ENCODE measurements at regions not wholly inside any gene's neighbourhood (a gene's known extent, or its start where the extent isn't known, plus 50 kb on each side); places are given as distances from the start of the nearest gene placed in this dataset.
"Not testable (repeated sequence)": the region's sequence is repeated elsewhere in the genome, so short reads cannot be mapped to it uniquely, and the experiment has no call there.

- DNase-seq (ENCODE audit: low spot score) = no peak
Measured at GRCh38 chr11:133639408-133639807, 107.1 kb upstream of the OPCML start.

GRCh38 chr11:133638921-133639320 lies 106.6 kb upstream of the OPCML start:
- no peak for DNase-seq (ENCODE audit: low spot score)

- DNase-seq (ENCODE audit: low spot score) = no peak
Measured at GRCh38 chr11:133636711-133637355, 104.5 kb upstream of the OPCML start.

GRCh38 chr11:133635244-133635739 lies 103.0 kb upstream of the OPCML start:
- no peak for DNase-seq (ENCODE audit: low spot score)

GRCh38 chr11:133628371-133628770 lies 96.1 kb upstream of the OPCML start:
- not testable (repeated sequence) for DNase-seq (ENCODE audit: low spot score)

GRCh38 chr11:133621611-133622010 lies 89.3 kb upstream of the OPCML start:
- no peak for DNase-seq (ENCODE audit: low spot score)

GRCh38 chr11:133619973-133620372 lies 87.7 kb upstream of the OPCML start:
- no peak for DNase-seq (ENCODE audit: low spot score)

GRCh38 chr11:133619397-133619796 lies 87.1 kb upstream of the OPCML start:
- DNase-seq (ENCODE audit: low spot score) = peak; percentile 22

- no peak for DNase-seq (ENCODE audit: low spot score)
Measured at GRCh38 chr11:133618544-133618943, 86.2 kb upstream of the OPCML start.

- no peak for DNase-seq (ENCODE audit: low spot score)
Measured at GRCh38 chr11:133608496-133608895, 76.2 kb upstream of the OPCML start.

GRCh38 chr11:133606124-133606523 lies 73.8 kb upstream of the OPCML start:
- no peak for DNase-seq (ENCODE audit: low spot score)

GRCh38 chr11:133605482-133605881 lies 73.2 kb upstream of the OPCML start:
- DNase-seq (ENCODE audit: low spot score) = peak; percentile 3

GRCh38 chr11:133601641-133602040 lies 69.3 kb upstream of the OPCML start:
- DNase-seq (ENCODE audit: low spot score) = no peak

GRCh38 chr11:133600786-133601185 lies 68.5 kb upstream of the OPCML start:
- DNase-seq (ENCODE audit: low spot score) = no peak

- DNase-seq (ENCODE audit: low spot score) = no peak
Measured at GRCh38 chr11:133600306-133600705, 68.0 kb upstream of the OPCML start.

GRCh38 chr11:133598906-133599305 lies 66.6 kb upstream of the OPCML start:
- no peak for DNase-seq (ENCODE audit: low spot score)

- no peak for DNase-seq (ENCODE audit: low spot score)
Measured at GRCh38 chr11:133597236-133597635, 64.9 kb upstream of the OPCML start.

GRCh38 chr11:133595998-133596590 lies 63.8 kb upstream of the OPCML start:
- no peak for DNase-seq (ENCODE audit: low spot score)

- no peak for DNase-seq (ENCODE audit: low spot score)
Measured at GRCh38 chr11:133593036-133593435, 60.7 kb upstream of the OPCML start.

GRCh38 chr11:133586903-133587517 lies 54.7 kb upstream of the OPCML start:
- no peak for DNase-seq (ENCODE audit: low spot score)

GRCh38 chr11:133582750-133583149 lies 50.4 kb upstream of the OPCML start:
- no peak for DNase-seq (ENCODE audit: low spot score)

GRCh38 chr11:133582326-133582725 lies 50.0 kb upstream of the OPCML start:
- no peak for DNase-seq (ENCODE audit: low spot score)

All from umbilical cord (tissue), 1 donor.